CD4-positive, alpha-beta memory T cell (primary cell): ENCODE measurements at regions not wholly inside any gene's neighbourhood (a gene's known extent, or its start where the extent isn't known, plus 50 kb on each side); places are given as distances from the start of the nearest gene placed in this dataset.
"Not testable (repeated sequence)": the region's sequence is repeated elsewhere in the genome, so short reads cannot be mapped to it uniquely, and the experiment has no call there.

Experiments used
- CTCF ChIA-PET: fragments of 350-600 bp; sonication (Branson Sonifier 250); formaldehyde crosslinking; loops from one replicate; lab custom pipeline; 2021; ENCODE audit warnings: inconsistent platforms; ENCODE audit not compliant: partially characterized antibody; lab: Charles Lee
- POLR2A ChIA-PET: fragments of 350-600 bp; sonication (Branson Sonifier 250); formaldehyde crosslinking; loops from one replicate; lab custom pipeline; 2021; ENCODE audit not compliant: partially characterized antibody; lab: Charles Lee
- DNase-seq, 5 donors: peaks; one replicate each; pipeline versions ENCODE4 v3.0.0 to v3.0.0-alpha.2; 2020 to 2022; ENCODE audit warnings: mixed read lengths in 1 of 5
- H3K27ac ChIP-seq: one replicate; pipeline ENCODE4 v1.7.0; 2013; ENCODE audit warnings: low read depth, low read length
- H3K27me3 ChIP-seq: 2 replicates; pipeline ENCODE4 v1.7.0; 2013; ENCODE audit warnings: mild to moderate bottlenecking, low read length, moderate library complexity; ENCODE audit not compliant: insufficient read depth
- H3K36me3 ChIP-seq: 2 replicates; pipeline ENCODE4 v1.7.0; 2013; ENCODE audit warnings: mild to moderate bottlenecking, low read length, moderate library complexity; ENCODE audit not compliant: insufficient read depth
- H3K4me1 ChIP-seq: 2 replicates; pipeline ENCODE4 v1.7.0; 2013; ENCODE audit warnings: mild to moderate bottlenecking, low read length, moderate library complexity; ENCODE audit not compliant: insufficient read depth
- H3K4me3 ChIP-seq, 2 donors: one replicate each; pipeline ENCODE4 v1.7.0; 2013; ENCODE audit warnings: low read length in 2 of 2, mild to moderate bottlenecking in 1 of 2
- H3K9me3 ChIP-seq, 2 donors: one replicate each; pipeline ENCODE4 v1.7.0; 2013; ENCODE audit warnings: low read length in 2 of 2, control low read depth in 1 of 2; ENCODE audit not compliant: control insufficient read depth in 1 of 2
- H3K27ac Mint-ChIP-seq, 7 donors: one replicate each; pipeline ENCODE4 v1.8.0; 2020 to 2021; ENCODE audit warnings: mixed read lengths in 7 of 7, mild to moderate bottlenecking in 6 of 7, inconsistent platforms in 3 of 7, moderate library complexity in 3 of 7
- H3K27me3 Mint-ChIP-seq, 2 donors: one replicate each; pipeline ENCODE4 v1.8.0; 2020 to 2021; ENCODE audit warnings: mixed read lengths in 2 of 2
- H3K36me3 Mint-ChIP-seq, 2 donors: one replicate each; pipeline ENCODE4 v1.8.0; 2020 to 2021; ENCODE audit warnings: mixed read lengths in 2 of 2, inconsistent platforms in 1 of 2, mild to moderate bottlenecking in 1 of 2
- H3K4me1 Mint-ChIP-seq, 4 donors: one replicate each; pipeline ENCODE4 v1.8.0; 2020 to 2021; ENCODE audit warnings: mixed read lengths in 4 of 4, mild to moderate bottlenecking in 1 of 4
- H3K4me3 Mint-ChIP-seq, 8 donors: one replicate each; pipeline ENCODE4 v1.8.0; 2020 to 2021; ENCODE audit warnings: mixed read lengths in 8 of 8, mild to moderate bottlenecking in 7 of 8, moderate library complexity in 6 of 8, inconsistent platforms in 3 of 8
- H3K9me3 Mint-ChIP-seq, 8 donors: one replicate each; pipeline ENCODE4 v1.8.0; 2020 to 2021; ENCODE audit warnings: mixed read lengths in 8 of 8, mild to moderate bottlenecking in 5 of 8, inconsistent platforms in 3 of 8, moderate library complexity in 1 of 8
- intact Hi-C: fragments of 100-400 bp; cut with micrococcal nuclease; formaldehyde crosslinking; loops from one replicate; pipeline ENCODE4 v1.15.1; 2023

DNA sequence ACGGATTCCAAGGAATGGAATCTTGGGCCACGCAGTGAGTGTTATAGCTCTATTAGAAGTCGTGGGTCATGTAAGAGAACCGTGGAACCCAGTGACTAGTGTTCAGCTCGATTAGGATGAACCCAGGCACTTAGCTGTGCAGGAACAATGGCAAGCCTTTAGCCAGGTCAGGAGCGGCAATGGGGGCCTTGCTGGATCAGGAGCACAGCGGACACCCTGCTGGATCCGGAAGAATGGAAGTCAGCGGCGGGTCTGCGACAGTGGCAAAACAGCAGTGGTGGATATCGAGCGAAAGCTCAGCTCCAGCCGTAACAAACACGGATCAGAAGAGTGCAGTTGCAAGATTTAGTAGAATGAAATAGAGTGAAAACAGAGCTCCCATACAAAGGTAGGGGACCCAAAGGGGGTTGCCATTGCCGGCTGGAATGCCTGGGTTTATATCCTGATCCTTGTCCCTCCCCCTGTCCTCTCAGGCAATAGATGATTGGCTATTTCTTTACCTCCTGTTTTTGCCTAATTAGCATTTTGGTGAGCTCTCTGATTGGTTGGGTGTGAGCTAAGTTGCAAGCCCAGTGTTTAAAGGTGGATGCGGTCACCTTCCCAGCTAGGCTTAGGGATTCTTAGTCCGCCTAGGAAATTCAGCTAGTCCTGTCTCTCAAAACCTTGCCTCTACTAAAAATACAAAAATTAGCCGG is 618.3 kb upstream of the CBLB start:
- H3K4me1 Mint-ChIP-seq, H3K27ac ChIP-seq, H3K27me3 ChIP-seq, H3K9me3 ChIP-seq, POLR2A ChIA-PET, H3K4me3 ChIP-seq, H3K36me3 Mint-ChIP-seq, H3K27me3 Mint-ChIP-seq, H3K4me3 Mint-ChIP-seq, H3K36me3 ChIP-seq, H3K4me1 ChIP-seq, DNase-seq, H3K9me3 Mint-ChIP-seq, intact Hi-C loops: not testable (repeated sequence)
- H3K27ac Mint-ChIP-seq, result peak overlapping the region in 1 of 7 donors; percentile 16
- CTCF ChIA-PET, result interaction anchor here (0.6 kb wide), 1 partner anchor 789 kb away, joined by 4 read pairs; no protein-coding TSS in a partner anchor

DNA sequence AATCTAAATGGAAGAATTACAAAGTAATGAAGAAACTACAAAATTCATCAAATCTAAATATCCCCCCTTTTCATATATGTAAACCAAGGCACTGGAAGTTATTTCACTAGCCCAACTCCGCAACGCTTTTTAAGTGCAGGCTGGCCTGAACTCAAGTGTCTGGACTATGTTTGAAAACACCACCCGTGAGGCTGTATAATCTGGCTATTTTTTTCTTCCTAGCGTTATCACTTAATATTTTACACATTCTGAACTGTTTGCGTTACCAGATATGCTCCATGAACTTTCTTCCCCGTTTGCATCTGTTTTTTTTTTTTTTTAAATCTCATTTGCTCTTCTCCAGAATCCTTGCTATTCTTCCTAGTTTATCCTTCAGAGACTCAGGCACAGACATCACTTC is 619.5 kb upstream of the CBLB start:
- Mint-ChIP-seq H3K4me3 (no peak overlapping the region), H3K4me1 (peaks cover 0 to 2% (median 0%) of the 10 kb centered on the region in 4 donors), H3K27ac (no peak overlapping the region), H3K9me3 (peaks cover 0 to 2% (median 0%) of the 10 kb centered on the region in 8 donors), H3K36me3 (no peaks in the 10 kb centered on the region), H3K27me3 (no peaks in the 10 kb centered on the region)
- Histone ChIP-seq H3K27ac (no peak overlapping the region), H3K4me1 (no peaks in the 10 kb centered on the region), H3K4me3 (no peak overlapping the region), H3K36me3 (no peaks in the 10 kb centered on the region), H3K27me3 (no peaks in the 10 kb centered on the region), H3K9me3 (no peaks in the 10 kb centered on the region)
- intact Hi-C loops, result no loop called here
- ChIA-PET CTCF (no interaction called here), POLR2A (no interaction called here)
- no peak for DNase-seq

GRCh38 chr3:106491796-106492195 is 623.0 kb upstream of the CBLB start:
- no peaks in the 10 kb centered on the region for H3K4me1 Mint-ChIP-seq
- no peak overlapping the region for H3K27ac ChIP-seq
- H3K9me3 ChIP-seq, result no peaks in the 10 kb centered on the region
- no peaks in the 10 kb centered on the region for H3K27me3 Mint-ChIP-seq
- H3K4me3 Mint-ChIP-seq, result no peak overlapping the region
- H3K9me3 Mint-ChIP-seq, result peaks cover 0 to 2% (median 0%) of the 10 kb centered on the region in 8 donors
- intact Hi-C loops, result no loop called here
- POLR2A ChIA-PET, result no interaction called here
- CTCF ChIA-PET, result interaction anchor here (0.7 kb wide), 1 partner anchor 9 kb away, joined by 3 read pairs; no protein-coding TSS in a partner anchor
- no peaks in the 10 kb centered on the region for H3K4me1 ChIP-seq
- no peak for DNase-seq
- no peak overlapping the region for H3K4me3 ChIP-seq
- H3K27ac Mint-ChIP-seq, result no peak overlapping the region
- no peaks in the 10 kb centered on the region for H3K36me3 ChIP-seq
- no peaks in the 10 kb centered on the region for H3K27me3 ChIP-seq
- H3K36me3 Mint-ChIP-seq, result no peaks in the 10 kb centered on the region

DNA sequence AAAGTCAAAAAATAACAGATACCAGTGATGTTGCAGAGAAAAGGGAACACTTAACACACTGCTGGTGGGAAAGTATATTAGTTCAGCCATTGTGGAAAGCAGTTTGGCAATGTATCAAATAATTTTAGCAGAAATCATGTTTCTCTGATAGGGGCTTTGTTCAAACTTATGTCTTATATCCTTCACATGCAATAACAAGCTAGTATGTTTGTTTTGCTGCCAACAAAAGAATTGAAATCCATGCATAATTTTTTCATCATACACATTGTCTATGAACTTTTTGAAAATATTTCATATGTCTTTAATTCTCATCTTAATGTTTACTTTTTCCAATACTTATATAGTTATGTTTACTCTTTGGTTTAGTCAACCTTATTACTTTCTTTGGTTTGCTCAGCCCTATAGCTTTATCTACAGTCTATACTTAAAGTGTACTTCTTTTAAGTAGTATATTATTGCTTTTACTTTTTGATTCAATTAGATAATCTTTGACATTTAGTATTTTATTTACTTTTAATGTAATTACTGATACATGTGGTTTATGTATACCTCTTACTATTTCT is 639.6 kb upstream of the CBLB start:
- Histone ChIP-seq H3K27ac (no peak overlapping the region), H3K36me3 (no peaks in the 10 kb centered on the region), H3K27me3 (no peaks in the 10 kb centered on the region), H3K9me3 (no peaks in the 10 kb centered on the region), H3K4me3 (no peak overlapping the region), H3K4me1 (no peaks in the 10 kb centered on the region)
- ChIA-PET POLR2A (no interaction called here), CTCF (no interaction called here)
- Mint-ChIP-seq H3K36me3 (peaks cover 0 to 3% of the 10 kb centered on the region in 2 donors), H3K27ac (no peak overlapping the region), H3K4me3 (no peak overlapping the region), H3K27me3 (no peaks in the 10 kb centered on the region), H3K4me1 (no peaks in the 10 kb centered on the region), H3K9me3 (peaks cover 0 to 4% (median 0%) of the 10 kb centered on the region in 8 donors)
- intact Hi-C loops, result no loop called here
- no peak for DNase-seq

GRCh38 chr3:106510206-106510605 is 641.4 kb upstream of the CBLB start:
- Mint-ChIP-seq H3K27me3 (no peaks in the 10 kb centered on the region), H3K36me3 (peaks cover 0 to 3% of the 10 kb centered on the region in 2 donors), H3K4me3 (no peak overlapping the region), H3K4me1 (no peaks in the 10 kb centered on the region), H3K27ac (no peak overlapping the region), H3K9me3 (peaks cover 0 to 4% (median 0%) of the 10 kb centered on the region in 8 donors)
- no peaks in the 10 kb centered on the region for H3K4me1 ChIP-seq
- H3K9me3 ChIP-seq, result no peaks in the 10 kb centered on the region
- no peaks in the 10 kb centered on the region for H3K36me3 ChIP-seq
- no peak overlapping the region for H3K27ac ChIP-seq
- no peak for DNase-seq
- ChIA-PET CTCF (no interaction called here), POLR2A (no interaction called here)
- no peak overlapping the region for H3K4me3 ChIP-seq
- intact Hi-C loops, result no loop called here
- H3K27me3 ChIP-seq, result no peaks in the 10 kb centered on the region

DNA sequence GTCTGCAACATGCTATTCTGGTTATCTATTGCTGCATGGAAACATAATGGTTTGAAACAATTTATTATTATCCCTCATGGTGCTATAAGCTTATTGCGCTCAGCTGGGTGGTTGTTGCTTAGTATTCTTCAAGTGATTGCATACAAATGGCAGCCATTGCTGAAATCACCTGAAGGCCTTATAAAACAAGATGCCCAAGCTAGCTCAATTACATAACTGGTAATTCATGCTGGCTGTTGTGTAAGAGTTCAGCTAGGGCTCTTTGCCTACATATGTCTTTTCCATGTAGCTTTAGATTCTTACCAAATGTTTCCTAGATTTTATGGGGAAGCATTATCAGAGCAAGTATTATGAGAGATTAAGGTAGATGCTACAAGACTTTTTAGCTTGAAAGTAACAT is 644.0 kb upstream of the CBLB start:
- H3K9me3 Mint-ChIP-seq, result peaks cover 0 to 2% (median 0%) of the 10 kb centered on the region in 8 donors
- DNase-seq, result no peak
- no peaks in the 10 kb centered on the region for H3K36me3 Mint-ChIP-seq
- no peak overlapping the region for H3K27ac Mint-ChIP-seq
- H3K27ac ChIP-seq, result no peak overlapping the region
- no peaks in the 10 kb centered on the region for H3K4me1 ChIP-seq
- H3K9me3 ChIP-seq, result no peaks in the 10 kb centered on the region
- intact Hi-C loops, result no loop called here
- ChIA-PET POLR2A (no interaction called here), CTCF (interaction anchor here (0.5 kb wide), 1 partner anchor 759 kb away, joined by 3 read pairs; no protein-coding TSS in a partner anchor)
- no peaks in the 10 kb centered on the region for H3K27me3 Mint-ChIP-seq
- no peak overlapping the region for H3K4me3 Mint-ChIP-seq
- H3K4me3 ChIP-seq, result no peak overlapping the region
- no peaks in the 10 kb centered on the region for H3K27me3 ChIP-seq
- no peaks in the 10 kb centered on the region for H3K36me3 ChIP-seq
- H3K4me1 Mint-ChIP-seq, result no peaks in the 10 kb centered on the region

DNA sequence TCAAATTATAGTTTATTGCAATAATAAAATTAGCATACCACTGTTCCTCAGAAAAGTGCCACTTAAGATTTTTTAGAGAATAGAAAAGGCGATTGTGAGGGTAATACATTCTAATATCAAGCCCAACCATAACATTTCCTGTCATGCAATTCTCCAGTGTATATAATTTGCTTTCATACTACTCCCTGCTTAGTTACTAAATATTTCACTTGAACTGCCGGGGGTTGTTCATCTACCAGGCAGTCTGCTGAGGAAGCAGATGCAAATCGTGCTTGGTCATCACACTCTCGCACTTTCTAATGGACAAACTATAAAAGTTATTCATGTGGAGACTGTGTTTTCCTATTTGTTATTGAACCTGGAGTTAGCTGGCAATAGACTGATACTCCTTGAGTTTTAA is 645.6 kb upstream of the CBLB start:
- CTCF ChIA-PET, result no interaction called here
- intact Hi-C loops, result no loop called here
- Histone ChIP-seq H3K27ac (no peak overlapping the region), H3K4me1 (no peaks in the 10 kb centered on the region), H3K4me3 (no peak overlapping the region), H3K36me3 (no peaks in the 10 kb centered on the region), H3K9me3 (no peaks in the 10 kb centered on the region), H3K27me3 (no peaks in the 10 kb centered on the region)
- no peaks in the 10 kb centered on the region for H3K27me3 Mint-ChIP-seq
- no peak for DNase-seq
- H3K4me3 Mint-ChIP-seq, result no peak overlapping the region
- H3K4me1 Mint-ChIP-seq, result no peaks in the 10 kb centered on the region
- H3K36me3 Mint-ChIP-seq, result no peaks in the 10 kb centered on the region
- POLR2A ChIA-PET, result no interaction called here
- no peak overlapping the region for H3K27ac Mint-ChIP-seq
- peaks cover 0 to 2% (median 0%) of the 10 kb centered on the region in 8 donors for H3K9me3 Mint-ChIP-seq
